GM23248 (cell line): ENCODE measurements at regions not wholly inside any gene's neighbourhood (a gene's known extent, or its start where the extent isn't known, plus 50 kb on each side); places are given as distances from the start of the nearest gene placed in this dataset.

ENCODE experiments used
- DNase-seq: peaks from one replicate; pipeline ENCODE4 v3.0.0-alpha.2; 2015
- H2AFZ ChIP-seq: fragments of 200-600 bp; sonication (generic); 2 replicates; pipeline ENCODE4 v1.6.1; 2016; ENCODE audit warnings: antibody characterized with exemption
- H3F3A ChIP-seq: fragments of 200-600 bp; sonication (generic); 2 replicates; pipeline ENCODE4 v1.6.1; 2016; ENCODE audit warnings: mild to moderate bottlenecking, antibody characterized with exemption, mixed run types; ENCODE audit not compliant: insufficient read depth
- H3K27ac ChIP-seq: fragments of 200-600 bp; sonication (generic); 2 replicates; pipeline ENCODE4 v1.5.1; 2016; ENCODE audit warnings: mild to moderate bottlenecking
- H3K27me3 ChIP-seq: fragments of 200-600 bp; sonication (generic); replicated peaks from 2 replicates; pipeline ENCODE4 v1.6.1; 2016; ENCODE audit warnings: mild to moderate bottlenecking; ENCODE audit not compliant: insufficient read depth
- H3K36me3 ChIP-seq: fragments of 200-600 bp; sonication (generic); 2 replicates; pipeline ENCODE4 v1.6.1; 2016; ENCODE audit warnings: low read depth, mild to moderate bottlenecking
- H3K4me1 ChIP-seq: fragments of 200-600 bp; sonication (generic); 2 replicates; pipeline ENCODE4 v1.6.1; 2016; ENCODE audit warnings: mild to moderate bottlenecking; ENCODE audit not compliant: insufficient read depth
- H3K4me2 ChIP-seq: fragments of 200-600 bp; sonication (generic); one replicate; pipeline ENCODE4 v1.6.1; 2016; ENCODE audit warnings: mild to moderate bottlenecking; ENCODE audit not compliant: unreplicated experiment
- H3K4me3 ChIP-seq: fragments of 200-600 bp; sonication (generic); 2 replicates; pipeline ENCODE4 v1.5.1; 2016; ENCODE audit warnings: mild to moderate bottlenecking
- H3K79me2 ChIP-seq: fragments of 200-600 bp; sonication (generic); 2 replicates; pipeline ENCODE4 v1.6.1; 2016; ENCODE audit warnings: mild to moderate bottlenecking; ENCODE audit not compliant: insufficient read depth
- H3K9ac ChIP-seq: fragments of 200-600 bp; sonication (generic); 2 replicates; pipeline ENCODE4 v1.6.1; 2016; ENCODE audit warnings: mild to moderate bottlenecking
- H3K9me2 ChIP-seq: fragments of 200-600 bp; sonication (generic); 2 replicates; pipeline ENCODE4 v1.6.1; 2016; ENCODE audit warnings: mixed run types, mild to moderate bottlenecking, moderate library complexity; ENCODE audit not compliant: insufficient read depth
- H3K9me3 ChIP-seq: fragments of 200-600 bp; sonication (generic); one replicate; pipeline ENCODE4 v1.6.1; 2017; ENCODE audit warnings: low read depth
- H4K20me1 ChIP-seq: fragments of 200-600 bp; sonication (generic); 2 replicates; pipeline ENCODE4 v1.6.0; 2016; ENCODE audit not compliant: insufficient read depth
- EZH2 ChIP-seq: fragments of 200-600 bp; sonication (generic); IDR thresholded peaks from 2 replicates; pipeline ENCODE4 v1.6.1; 2018; ENCODE audit warnings: antibody characterized with exemption, mild to moderate bottlenecking; ENCODE audit not compliant: insufficient read depth, poor library complexity, severe bottlenecking
- EZH2phosphoT487 ChIP-seq: fragments of 200-600 bp; sonication (generic); IDR thresholded peaks from 2 replicates; pipeline ENCODE4 v1.6.1; 2018; ENCODE audit warnings: antibody characterized with exemption, moderate library complexity, mild to moderate bottlenecking, low read depth; ENCODE audit not compliant: insufficient read depth
- WGBS, 2 experiments: methylation state at CpG; one replicate each; pipeline ENCODE4 v1.1.6; 2015 to 2017; ENCODE audit warnings: low lambda C conversion rate in 2 of 2, low coverage in 1 of 2; ENCODE audit errors: missing lambda C conversion rate in 2 of 2; 5-methylcytosine and 5-hydroxymethylcytosine counted together
- in situ Hi-C: fragments of 300-500 bp; cut with MboI; formaldehyde crosslinking; loops from 2 replicates; pipeline ENCODE4 v1.15.0; 2020

DNA sequence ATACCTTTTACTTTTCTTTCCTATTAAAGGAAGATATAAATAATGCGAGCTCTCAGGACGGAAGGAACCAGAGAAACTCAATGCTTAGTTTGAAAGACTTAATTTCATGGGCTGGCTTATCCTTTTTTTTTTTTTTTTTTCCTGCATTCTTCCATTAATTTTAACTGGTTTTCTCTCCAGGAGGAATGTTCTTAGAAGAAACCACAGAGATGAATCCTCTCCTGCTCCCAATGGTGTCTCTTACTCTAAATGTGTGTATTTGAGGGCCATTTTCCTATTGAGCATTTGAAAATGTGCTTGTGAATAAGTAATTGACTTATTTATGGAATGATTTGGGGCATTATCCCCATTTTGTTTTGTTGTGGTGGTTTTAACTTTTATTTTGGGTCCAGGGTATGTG lies 494.9 kb downstream of the FOXO1 start:
- in situ Hi-C loops = no loop called here
- Histone ChIP-seq H3K27me3 (no peaks in the 10 kb centered on the region; the same call in 1 of the 2 replicates), H3F3A (0 out of 2 replicates have a peak, but pooled peaks cover 4% of the 10 kb centered on the region), H3K36me3 (no peaks in the 10 kb centered on the region), H3K4me2 (no peak overlapping the region), H3K9ac (no peak overlapping the region), H3K4me3 (no peak overlapping the region), H3K79me2 (no peaks in the 10 kb centered on the region), H2AFZ (no peak overlapping the region), H4K20me1 (no peaks in the 10 kb centered on the region), H3K9me2 (no peaks in the 10 kb centered on the region), H3K27ac (no peak overlapping the region), H3K4me1 (0 out of 2 replicates have a peak, but pooled peaks cover 5% of the 10 kb centered on the region), H3K9me3 (no peaks in the 10 kb centered on the region)
- WGBS, 2 experiments = 95 to 100% methylated on average over 2 of the region's 2 CpGs
- no peak for TF ChIP-seq EZH2phosphoT487
- TF ChIP-seq EZH2 = no peak
- no peak for DNase-seq

DNA sequence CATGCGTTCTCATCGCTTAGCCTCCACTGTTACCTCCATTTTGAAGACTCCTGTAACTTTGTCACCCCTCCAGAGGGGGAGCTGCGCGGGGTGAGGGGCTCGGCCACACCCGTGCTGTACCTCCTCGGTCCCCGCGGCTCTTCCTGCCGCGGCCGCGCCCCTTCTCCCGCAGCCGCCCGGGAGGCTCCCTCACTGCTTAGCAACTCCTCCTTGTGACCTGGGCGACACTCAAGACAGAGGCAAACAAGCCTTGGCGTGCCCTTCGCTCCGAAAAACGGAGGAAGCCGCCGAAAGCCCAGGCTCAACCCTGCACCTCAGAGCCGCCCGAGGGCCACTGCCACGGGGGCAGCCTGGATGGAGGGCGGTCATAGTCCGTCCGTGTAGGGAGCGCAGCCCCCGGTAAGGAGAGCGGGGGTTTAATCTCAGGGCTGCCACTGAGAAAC lies 494.3 kb downstream of the FOXO1 start:
- Histone ChIP-seq H3F3A (0 out of 2 replicates have a peak, but pooled peaks cover 4% of the 10 kb centered on the region), H3K4me3 (no peak overlapping the region), H3K27ac (no peak overlapping the region), H4K20me1 (no peaks in the 10 kb centered on the region), H3K4me2 (no peak overlapping the region), H3K9me2 (no peaks in the 10 kb centered on the region), H2AFZ (no peak overlapping the region), H3K36me3 (no peaks in the 10 kb centered on the region), H3K4me1 (0 out of 2 replicates have a peak, but pooled peaks cover 5% of the 10 kb centered on the region), H3K27me3 (no peaks in the 10 kb centered on the region; the same call in 1 of the 2 replicates), H3K9ac (no peak overlapping the region), H3K9me3 (no peaks in the 10 kb centered on the region), H3K79me2 (no peaks in the 10 kb centered on the region)
- 47 to 49% methylated on average over 32 of the region's 32 CpGs for WGBS, 2 experiments
- in situ Hi-C loops = no loop called here
- TF ChIP-seq EZH2 (no peak), EZH2phosphoT487 (no peak)
- no peak for DNase-seq

DNA sequence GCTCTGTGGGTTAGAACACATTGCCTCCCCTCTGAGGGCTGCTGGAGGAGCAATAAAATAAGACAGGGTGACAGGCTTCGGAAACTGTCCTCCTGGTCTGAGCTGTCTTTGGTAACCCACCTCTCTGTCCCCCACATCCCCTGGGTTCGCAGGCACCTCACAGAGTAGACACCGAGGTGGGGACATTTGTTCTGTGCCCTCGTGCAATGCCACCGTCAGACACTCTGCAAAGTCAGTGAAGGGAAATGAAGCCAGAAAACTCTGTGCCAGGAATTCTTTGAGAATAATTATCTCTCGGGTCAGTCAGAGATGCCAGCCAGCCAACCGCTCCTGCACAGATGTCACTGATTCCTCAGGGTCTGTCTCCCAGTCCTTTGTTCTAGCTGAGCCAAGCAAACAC lies 493.6 kb downstream of the FOXO1 start:
- no peak for DNase-seq
- no peak overlapping the region for H3K4me2 ChIP-seq
- in situ Hi-C loops = no loop called here

DNA sequence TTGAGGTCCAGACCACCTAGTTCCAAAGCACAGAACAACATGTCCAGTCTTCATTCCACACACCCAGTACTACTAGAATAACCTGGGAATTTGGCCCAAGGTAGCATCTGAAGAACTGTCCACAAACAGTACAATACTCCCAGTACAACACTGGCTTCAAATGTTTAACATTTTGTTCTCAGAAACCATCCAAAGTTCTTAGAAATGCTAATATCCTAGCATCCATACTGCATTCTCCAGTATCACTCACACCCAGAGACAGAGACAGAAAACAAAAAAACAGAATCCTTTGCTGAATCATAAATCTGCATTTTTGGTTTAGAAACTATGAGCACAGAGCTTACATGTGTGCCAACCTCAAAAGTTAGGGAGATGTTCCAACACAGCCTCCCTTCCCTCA lies 490.8 kb downstream of the FOXO1 start:
- Histone ChIP-seq H3K36me3 (no peaks in the 10 kb centered on the region), H4K20me1 (no peaks in the 10 kb centered on the region), H3K9me2 (no peaks in the 10 kb centered on the region), H3K27ac (no peak overlapping the region), H2AFZ (no peak overlapping the region), H3K4me1 (0 out of 2 replicates have a peak, but pooled peaks cover 5% of the 10 kb centered on the region), H3K4me2 (no peak overlapping the region), H3K79me2 (no peaks in the 10 kb centered on the region), H3F3A (no peaks in the 10 kb centered on the region), H3K9ac (no peak overlapping the region), H3K4me3 (no peak overlapping the region), H3K9me3 (no peaks in the 10 kb centered on the region), H3K27me3 (no peaks in the 10 kb centered on the region; the same call in 1 of the 2 replicates)
- in situ Hi-C loops = no loop called here
- TF ChIP-seq EZH2phosphoT487 = no peak
- TF ChIP-seq EZH2 = no peak
- DNase-seq = peak; percentile 50

More for the DNA sequence above, 493.6 kb downstream of the FOXO1 start:
- no peaks in the 10 kb centered on the region for H3K9me2 ChIP-seq
- H2AFZ ChIP-seq = no peak overlapping the region
- no peaks in the 10 kb centered on the region; the same call in 1 of the 2 replicates for H3K27me3 ChIP-seq
- H3K27ac ChIP-seq = no peak overlapping the region
- 0 out of 2 replicates have a peak, but pooled peaks cover 4% of the 10 kb centered on the region for H3F3A ChIP-seq
- no peaks in the 10 kb centered on the region for H3K79me2 ChIP-seq
- 0 out of 2 replicates have a peak, but pooled peaks cover 5% of the 10 kb centered on the region for H3K4me1 ChIP-seq
- no peak overlapping the region for H3K9ac ChIP-seq
- 85 to 89% methylated on average over 7 of the region's 7 CpGs for WGBS, 2 experiments
- H4K20me1 ChIP-seq = no peaks in the 10 kb centered on the region
- no peaks in the 10 kb centered on the region for H3K9me3 ChIP-seq
- H3K4me3 ChIP-seq = no peak overlapping the region
- no peaks in the 10 kb centered on the region for H3K36me3 ChIP-seq
- TF ChIP-seq EZH2 (no peak), EZH2phosphoT487 (no peak)

DNA sequence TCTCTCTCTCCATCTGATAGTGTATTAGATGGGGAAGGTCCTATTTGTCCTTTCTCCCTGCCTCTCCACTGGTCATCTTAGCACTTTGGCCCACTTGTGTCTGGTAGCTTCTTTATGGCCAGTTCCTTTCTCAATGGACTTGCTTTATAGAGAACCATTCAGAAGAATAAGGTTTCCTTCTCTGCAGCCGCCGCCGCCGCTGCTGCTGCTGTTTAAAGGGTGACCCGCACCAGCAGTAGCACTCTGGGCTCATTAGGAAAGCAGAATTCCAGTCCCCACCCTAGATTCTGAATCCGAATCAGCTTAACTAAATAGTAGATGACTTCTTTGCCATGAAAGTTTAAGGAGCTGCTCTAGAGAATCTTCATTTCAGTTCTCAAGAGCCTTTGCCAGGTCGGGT lies 490.2 kb downstream of the FOXO1 start:
- in situ Hi-C loops = no loop called here

More for the DNA sequence above, 490.2 kb downstream of the FOXO1 start:
- H3K27me3 ChIP-seq = no peaks in the 10 kb centered on the region
- H3K9ac ChIP-seq = no peak overlapping the region
- no peaks in the 10 kb centered on the region for H3F3A ChIP-seq
- H3K27ac ChIP-seq = no peak overlapping the region
- H2AFZ ChIP-seq = no peak overlapping the region
- H4K20me1 ChIP-seq = no peaks in the 10 kb centered on the region
- no peak overlapping the region for H3K4me3 ChIP-seq
- no peak for DNase-seq
- H3K9me2 ChIP-seq = no peaks in the 10 kb centered on the region
- no peaks in the 10 kb centered on the region for H3K36me3 ChIP-seq
- no peaks in the 10 kb centered on the region for H3K79me2 ChIP-seq
- TF ChIP-seq EZH2 = no peak
- TF ChIP-seq EZH2phosphoT487 = no peak
- H3K4me2 ChIP-seq = no peak overlapping the region
- 56 to 64% methylated on average over 7 of the region's 7 CpGs for WGBS, 2 experiments
- H3K4me1 ChIP-seq = 0 out of 2 replicates have a peak, but pooled peaks cover 5% of the 10 kb centered on the region
- no peaks in the 10 kb centered on the region for H3K9me3 ChIP-seq
